HEK293 (cell line): ENCODE measurements at regions not wholly inside any gene's neighbourhood (a gene's known extent, or its start where the extent isn't known, plus 50 kb on each side); places are given as distances from the start of the nearest gene placed in this dataset.

ENCODE experiments used
- CTCF ChIA-PET: fragments of 350-600 bp; formaldehyde crosslinking; extraction: SDS; loops from one replicate; lab custom pipeline; 2021; ENCODE audit warnings: antibody characterized with exemption; lab: Yijun Ruan, JAX
- POLR2A ChIA-PET: fragments of 300-600 bp; formaldehyde crosslinking; extraction: SDS; loops from one replicate; lab custom pipeline; 2020; ENCODE audit warnings: antibody characterized with exemption, inconsistent platforms; lab: Yijun Ruan, JAX
- H3K27ac ChIP-seq: fragments of 200-500 bp; sonication (Bioruptor generic); 2 replicates; pipeline ENCODE4 v1.5.1; 2014; ENCODE audit warnings: low read depth, low read length, control low read depth, inconsistent platforms; ENCODE audit errors: extremely low read depth
- H3K36me3 ChIP-seq, 2 experiments: fragments of 200-500 bp in 1 of 2; sonication (Bioruptor generic) in 1 of 2; 1 replicate in 1 of 2; 2 replicates in 1 of 2; pipeline ENCODE4 v1.5.1; 2014 to 2017; ENCODE audit warnings: inconsistent platforms in 2 of 2, low read length in 2 of 2; ENCODE audit not compliant: control insufficient read depth in 2 of 2, insufficient read depth in 1 of 2
- H3K4me1 ChIP-seq: fragments of 200-500 bp; sonication (Bioruptor generic); 2 replicates; pipeline ENCODE4 v1.5.1; 2014; ENCODE audit warnings: mild to moderate bottlenecking, low read length, inconsistent platforms; ENCODE audit not compliant: control insufficient read depth, insufficient read depth
- H3K4me3 ChIP-seq: 2 replicates; pipeline ENCODE4 v1.5.1; 2011; ENCODE audit warnings: low read depth, mild to moderate bottlenecking, control low read depth, low read length, moderate library complexity
- H3K9me3 ChIP-seq: fragments of 200-500 bp; sonication (Bioruptor generic); 2 replicates; pipeline ENCODE4 v1.5.1; 2014; ENCODE audit warnings: low read depth, low read length, inconsistent platforms; ENCODE audit not compliant: control insufficient read depth, insufficient read depth
- GLIS1 ChIP-seq: fragments of 450-650 bp; formaldehyde crosslinking; IDR thresholded peaks from 2 replicates; pipeline ENCODE4 v1.5.1; 2016; ENCODE audit warnings: missing biosample characterization, missing genetic modification characterization
- HOXD13 ChIP-seq: sonication (generic); formaldehyde crosslinking; IDR thresholded peaks from 2 replicates; pipeline ENCODE4 v1.8.0; 2022; ENCODE audit warnings: missing genetic modification reagents, borderline replicate concordance
- KLF8 ChIP-seq: fragments of 450-650 bp; formaldehyde crosslinking; IDR thresholded peaks from 2 replicates; pipeline ENCODE4 v1.5.1; 2016; ENCODE audit warnings: missing biosample characterization, missing genetic modification characterization
- MZF1 ChIP-seq: fragments of 450-650 bp; formaldehyde crosslinking; IDR thresholded peaks from 2 replicates; pipeline ENCODE4 v1.5.1; 2017; ENCODE audit warnings: missing biosample characterization, missing genetic modification characterization, borderline replicate concordance
- OSR2 ChIP-seq: fragments of 450-650 bp; formaldehyde crosslinking; IDR thresholded peaks from 2 replicates; pipeline ENCODE4 v1.5.1; 2016; ENCODE audit warnings: missing biosample characterization, missing genetic modification characterization
- SP7 ChIP-seq: fragments of 450-650 bp; formaldehyde crosslinking; IDR thresholded peaks from 2 replicates; pipeline ENCODE4 v1.5.1; 2016; ENCODE audit warnings: missing biosample characterization, missing genetic modification characterization
- ZNF10 ChIP-seq: fragments of 450-650 bp; formaldehyde crosslinking; IDR thresholded peaks from 2 replicates; pipeline ENCODE4 v1.5.1; 2017; ENCODE audit warnings: missing biosample characterization, missing genetic modification characterization
- ZNF211 ChIP-seq: fragments of 450-650 bp; formaldehyde crosslinking; IDR thresholded peaks from 2 replicates; pipeline ENCODE4 v1.5.1; 2016; ENCODE audit warnings: low read depth, missing biosample characterization, missing genetic modification characterization
- ZNF350 ChIP-seq: fragments of 450-650 bp; formaldehyde crosslinking; IDR thresholded peaks from 2 replicates; pipeline ENCODE4 v1.5.0; 2017; ENCODE audit warnings: missing biosample characterization, mild to moderate bottlenecking, missing genetic modification characterization
- ZNF548 ChIP-seq: fragments of 450-650 bp; formaldehyde crosslinking; IDR thresholded peaks from 2 replicates; pipeline ENCODE4 v1.5.1; 2016; ENCODE audit warnings: missing biosample characterization, missing genetic modification characterization
- ZNF549 ChIP-seq: fragments of 450-650 bp; IDR thresholded peaks from 2 replicates; pipeline ENCODE4 v1.5.1; 2018; ENCODE audit warnings: missing biosample characterization, missing genetic modification characterization, mild to moderate bottlenecking, inconsistent platforms, moderate library complexity
- ZNF560 ChIP-seq: fragments of 450-650 bp; formaldehyde crosslinking; IDR thresholded peaks from 2 replicates; pipeline ENCODE4 v1.5.1; 2017; ENCODE audit warnings: missing biosample characterization, missing genetic modification characterization, borderline replicate concordance
- ZNF670 ChIP-seq: fragments of 450-650 bp; formaldehyde crosslinking; IDR thresholded peaks from 2 replicates; pipeline ENCODE4 v1.5.1; 2016; ENCODE audit warnings: missing biosample characterization, missing genetic modification characterization, low read depth
- ZNF677 ChIP-seq: fragments of 450-650 bp; IDR thresholded peaks from 2 replicates; pipeline ENCODE4 v1.5.0; 2018; ENCODE audit warnings: missing biosample characterization, mild to moderate bottlenecking, missing genetic modification characterization, moderate library complexity
- ZNF747 ChIP-seq: fragments of 450-650 bp; formaldehyde crosslinking; IDR thresholded peaks from 2 replicates; pipeline ENCODE4 v1.5.1; 2016; ENCODE audit warnings: missing biosample characterization, missing genetic modification characterization
- ZXDB ChIP-seq: fragments of 450-650 bp; formaldehyde crosslinking; IDR thresholded peaks from 2 replicates; pipeline ENCODE4 v1.5.1; 2016; ENCODE audit warnings: missing biosample characterization, missing genetic modification characterization
- TF ChIP-seq, protein P1 (sequence below): fragments of 450-650 bp; formaldehyde crosslinking; IDR thresholded peaks from 2 replicates; pipeline ENCODE4 v1.5.1; 2016; ENCODE audit warnings: missing biosample characterization, missing genetic modification characterization, low read depth
- TF ChIP-seq, protein P2 (sequence below): fragments of 450-650 bp; formaldehyde crosslinking; IDR thresholded peaks from 2 replicates; pipeline ENCODE4 v1.5.1; 2016; ENCODE audit warnings: missing biosample characterization, missing genetic modification characterization
- TF ChIP-seq, protein P3 (sequence below): fragments of 450-650 bp; formaldehyde crosslinking; IDR thresholded peaks from 2 replicates; pipeline ENCODE4 v1.5.1; 2016; ENCODE audit warnings: missing biosample characterization, missing genetic modification characterization
- TF ChIP-seq, protein P4 (sequence below): fragments of 450-650 bp; formaldehyde crosslinking; IDR thresholded peaks from 2 replicates; pipeline ENCODE4 v1.5.1; 2017; ENCODE audit warnings: missing biosample characterization, missing genetic modification characterization
- TF ChIP-seq, protein P5 (sequence below): fragments of 450-650 bp; formaldehyde crosslinking; IDR thresholded peaks from 2 replicates; pipeline ENCODE4 v1.5.1; 2016; ENCODE audit warnings: missing biosample characterization, missing genetic modification characterization

DNA sequence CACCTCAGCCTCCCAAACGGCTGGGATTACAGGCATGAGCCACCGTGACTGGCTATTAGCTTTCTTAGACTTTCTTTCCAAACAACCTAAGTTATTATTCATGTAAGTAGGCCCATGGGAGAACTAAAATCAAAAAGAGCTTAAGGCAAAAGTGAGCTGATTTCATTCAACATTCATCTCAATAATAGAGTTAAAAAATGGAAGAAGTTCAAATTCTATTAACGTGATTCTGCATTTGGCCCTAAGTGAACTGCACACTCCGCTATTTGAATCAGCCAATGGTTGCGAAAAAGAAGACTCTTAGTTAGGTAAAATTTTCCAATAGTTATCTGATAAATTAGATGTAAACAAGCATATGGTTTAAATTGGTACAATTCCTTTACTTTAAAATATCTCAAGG, 68.6 kb upstream of the WARS2 start:
- CTCF ChIA-PET: no interaction called here
- H3K4me3 ChIP-seq: no peak overlapping the region
- no peaks in the 10 kb centered on the region for H3K9me3 ChIP-seq
- peaks cover 0 to 3% of the 10 kb centered on the region in 2 experiments; a peak in 1 of 3 replicates for H3K36me3 ChIP-seq
- no peak overlapping the region for H3K27ac ChIP-seq
- POLR2A ChIA-PET: no interaction called here
- peaks cover 7% of the 10 kb centered on the region; the same call in 1 of the 2 replicates for H3K4me1 ChIP-seq
- TF ChIP-seq KLF8 (no peak), ZNF677 (no peak), ZNF549 (tag by site-specific recombination) (no peak), SP7 (tag by site-specific recombination) (no peak), ZXDB (no peak), ZNF670 (tag by site-specific recombination) (no peak), ZNF211 (tag by site-specific recombination) (no peak), HOXD13 (no peak), ZNF10 (tag by site-specific recombination) (no peak), ZNF560 (tag by site-specific recombination) (no peak)
- TF ChIP-seq, protein P1, sequence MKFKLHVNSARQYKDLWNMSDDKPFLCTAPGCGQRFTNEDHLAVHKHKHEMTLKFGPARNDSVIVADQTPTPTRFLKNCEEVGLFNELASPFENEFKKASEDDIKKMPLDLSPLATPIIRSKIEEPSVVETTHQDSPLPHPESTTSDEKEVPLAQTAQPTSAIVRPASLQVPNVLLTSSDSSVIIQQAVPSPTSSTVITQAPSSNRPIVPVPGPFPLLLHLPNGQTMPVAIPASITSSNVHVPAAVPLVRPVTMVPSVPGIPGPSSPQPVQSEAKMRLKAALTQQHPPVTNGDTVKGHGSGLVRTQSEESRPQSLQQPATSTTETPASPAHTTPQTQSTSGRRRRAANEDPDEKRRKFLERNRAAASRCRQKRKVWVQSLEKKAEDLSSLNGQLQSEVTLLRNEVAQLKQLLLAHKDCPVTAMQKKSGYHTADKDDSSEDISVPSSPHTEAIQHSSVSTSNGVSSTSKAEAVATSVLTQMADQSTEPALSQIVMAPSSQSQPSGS (tag by site-specific recombination): no peak
- TF ChIP-seq, protein P2, sequence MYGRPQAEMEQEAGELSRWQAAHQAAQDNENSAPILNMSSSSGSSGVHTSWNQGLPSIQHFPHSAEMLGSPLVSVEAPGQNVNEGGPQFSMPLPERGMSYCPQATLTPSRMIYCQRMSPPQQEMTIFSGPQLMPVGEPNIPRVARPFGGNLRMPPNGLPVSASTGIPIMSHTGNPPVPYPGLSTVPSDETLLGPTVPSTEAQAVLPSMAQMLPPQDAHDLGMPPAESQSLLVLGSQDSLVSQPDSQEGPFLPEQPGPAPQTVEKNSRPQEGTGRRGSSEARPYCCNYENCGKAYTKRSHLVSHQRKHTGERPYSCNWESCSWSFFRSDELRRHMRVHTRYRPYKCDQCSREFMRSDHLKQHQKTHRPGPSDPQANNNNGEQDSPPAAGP (tag by site-specific recombination): no peak
- TF ChIP-seq, protein P3, sequence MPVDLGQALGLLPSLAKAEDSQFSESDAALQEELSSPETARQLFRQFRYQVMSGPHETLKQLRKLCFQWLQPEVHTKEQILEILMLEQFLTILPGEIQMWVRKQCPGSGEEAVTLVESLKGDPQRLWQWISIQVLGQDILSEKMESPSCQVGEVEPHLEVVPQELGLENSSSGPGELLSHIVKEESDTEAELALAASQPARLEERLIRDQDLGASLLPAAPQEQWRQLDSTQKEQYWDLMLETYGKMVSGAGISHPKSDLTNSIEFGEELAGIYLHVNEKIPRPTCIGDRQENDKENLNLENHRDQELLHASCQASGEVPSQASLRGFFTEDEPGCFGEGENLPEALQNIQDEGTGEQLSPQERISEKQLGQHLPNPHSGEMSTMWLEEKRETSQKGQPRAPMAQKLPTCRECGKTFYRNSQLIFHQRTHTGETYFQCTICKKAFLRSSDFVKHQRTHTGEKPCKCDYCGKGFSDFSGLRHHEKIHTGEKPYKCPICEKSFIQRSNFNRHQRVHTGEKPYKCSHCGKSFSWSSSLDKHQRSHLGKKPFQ: no peak

DNA sequence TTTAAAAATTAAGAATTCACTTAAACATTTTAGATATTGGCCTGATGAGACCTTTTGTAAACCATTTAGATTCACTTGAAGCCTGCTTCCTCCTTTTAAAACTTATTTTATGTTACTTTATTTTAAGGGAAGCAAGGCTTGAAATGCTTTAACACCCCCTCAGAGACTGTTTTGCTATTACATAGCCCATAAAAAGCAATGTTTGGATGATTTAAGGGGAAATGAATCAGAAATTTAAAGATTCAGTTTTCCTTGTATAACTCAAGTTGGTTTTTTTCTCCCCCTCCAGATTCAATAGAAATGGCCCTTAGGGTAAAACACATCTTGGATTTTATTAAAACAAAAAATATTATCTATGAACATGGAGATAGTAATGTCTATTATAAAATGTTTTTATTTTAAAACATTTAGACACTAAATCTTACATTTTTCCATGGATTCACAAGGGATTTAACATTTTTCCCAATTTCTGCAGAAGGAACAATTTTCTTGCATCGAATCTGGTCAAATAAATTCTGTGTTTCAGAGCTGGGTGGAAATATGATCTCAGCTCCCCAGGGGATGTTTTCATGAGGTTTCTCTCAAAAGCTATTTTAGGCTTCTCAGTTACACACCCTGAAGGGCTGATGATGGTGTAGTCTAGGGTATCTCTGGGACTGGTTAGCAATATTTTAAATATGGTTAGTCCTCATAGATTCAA, 69.3 kb upstream of the WARS2 start:
- peaks cover 7% of the 10 kb centered on the region; the same call in 1 of the 2 replicates for H3K4me1 ChIP-seq
- no peaks in the 10 kb centered on the region for H3K9me3 ChIP-seq
- H3K27ac ChIP-seq: no peak overlapping the region
- TF ChIP-seq, protein P4, sequence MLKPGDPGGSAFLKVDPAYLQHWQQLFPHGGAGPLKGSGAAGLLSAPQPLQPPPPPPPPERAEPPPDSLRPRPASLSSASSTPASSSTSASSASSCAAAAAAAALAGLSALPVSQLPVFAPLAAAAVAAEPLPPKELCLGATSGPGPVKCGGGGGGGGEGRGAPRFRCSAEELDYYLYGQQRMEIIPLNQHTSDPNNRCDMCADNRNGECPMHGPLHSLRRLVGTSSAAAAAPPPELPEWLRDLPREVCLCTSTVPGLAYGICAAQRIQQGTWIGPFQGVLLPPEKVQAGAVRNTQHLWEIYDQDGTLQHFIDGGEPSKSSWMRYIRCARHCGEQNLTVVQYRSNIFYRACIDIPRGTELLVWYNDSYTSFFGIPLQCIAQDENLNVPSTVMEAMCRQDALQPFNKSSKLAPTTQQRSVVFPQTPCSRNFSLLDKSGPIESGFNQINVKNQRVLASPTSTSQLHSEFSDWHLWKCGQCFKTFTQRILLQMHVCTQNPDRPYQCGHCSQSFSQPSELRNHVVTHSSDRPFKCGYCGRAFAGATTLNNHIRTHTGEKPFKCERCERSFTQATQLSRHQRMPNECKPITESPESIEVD (tag by site-specific recombination): peak; percentile 61
- no peak for TF ChIP-seq ZNF548 (tag by site-specific recombination)
- 0 out of 2 replicates have a peak, but pooled peaks have one; percentile 33 for TF ChIP-seq MZF1 (tag by site-specific recombination)
- no peak for TF ChIP-seq ZNF747 (tag by site-specific recombination)
- TF ChIP-seq OSR2: no peak
- TF ChIP-seq, protein P5, sequence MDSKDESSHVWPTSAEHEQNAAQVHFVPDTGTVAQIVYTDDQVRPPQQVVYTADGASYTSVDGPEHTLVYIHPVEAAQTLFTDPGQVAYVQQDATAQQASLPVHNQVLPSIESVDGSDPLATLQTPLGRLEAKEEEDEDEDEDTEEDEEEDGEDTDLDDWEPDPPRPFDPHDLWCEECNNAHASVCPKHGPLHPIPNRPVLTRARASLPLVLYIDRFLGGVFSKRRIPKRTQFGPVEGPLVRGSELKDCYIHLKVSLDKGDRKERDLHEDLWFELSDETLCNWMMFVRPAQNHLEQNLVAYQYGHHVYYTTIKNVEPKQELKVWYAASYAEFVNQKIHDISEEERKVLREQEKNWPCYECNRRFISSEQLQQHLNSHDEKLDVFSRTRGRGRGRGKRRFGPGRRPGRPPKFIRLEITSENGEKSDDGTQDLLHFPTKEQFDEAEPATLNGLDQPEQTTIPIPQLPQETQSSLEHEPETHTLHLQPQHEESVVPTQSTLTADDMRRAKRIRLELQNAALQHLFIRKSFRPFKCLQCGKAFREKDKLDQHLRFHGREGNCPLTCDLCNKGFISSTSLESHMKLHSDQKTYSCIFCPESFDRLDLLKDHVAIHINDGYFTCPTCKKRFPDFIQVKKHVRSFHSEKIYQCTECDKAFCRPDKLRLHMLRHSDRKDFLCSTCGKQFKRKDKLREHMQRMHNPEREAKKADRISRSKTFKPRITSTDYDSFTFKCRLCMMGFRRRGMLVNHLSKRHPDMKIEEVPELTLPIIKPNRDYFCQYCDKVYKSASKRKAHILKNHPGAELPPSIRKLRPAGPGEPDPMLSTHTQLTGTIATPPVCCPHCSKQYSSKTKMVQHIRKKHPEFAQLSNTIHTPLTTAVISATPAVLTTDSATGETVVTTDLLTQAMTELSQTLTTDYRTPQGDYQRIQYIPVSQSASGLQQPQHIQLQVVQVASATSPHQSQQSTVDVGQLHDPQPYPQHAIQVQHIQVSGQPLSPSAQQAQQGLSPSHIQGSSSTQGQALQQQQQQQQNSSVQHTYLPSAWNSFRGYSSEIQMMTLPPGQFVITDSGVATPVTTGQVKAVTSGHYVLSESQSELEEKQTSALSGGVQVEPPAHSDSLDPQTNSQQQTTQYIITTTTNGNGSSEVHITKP (tag by site-specific recombination): peak; percentile 61; the same call in 1 of the 2 replicates
- peak; percentile 59 for TF ChIP-seq GLIS1
- TF ChIP-seq ZNF350 (tag by site-specific recombination): no peak
- CTCF ChIA-PET: no interaction called here
- POLR2A ChIA-PET: no interaction called here
- peaks cover 0 to 3% of the 10 kb centered on the region in 2 experiments; a peak in 1 of 3 replicates for H3K36me3 ChIP-seq
- H3K4me3 ChIP-seq: no peak overlapping the region
